Trophoblast cell (in vitro differentiated cells and primary cell): ENCODE measurements at regions not wholly inside any gene's neighbourhood (a gene's known extent, or its start where the extent isn't known, plus 50 kb on each side); places are given as distances from the start of the nearest gene placed in this dataset.

ENCODE experiments used
- DNase-seq, 2 donors: peaks; one replicate each; pipeline ENCODE4 v3.0.0-alpha.2; 2016
- H2AFZ ChIP-seq: 2 replicates; pipeline ENCODE4 v1.6.1; 2013; ENCODE audit warnings: low read length, moderate library complexity, mild to moderate bottlenecking; ENCODE audit not compliant: insufficient read depth, poor library complexity
- H2AK5ac ChIP-seq: 2 replicates; pipeline ENCODE4 v1.6.1; 2013; ENCODE audit warnings: mild to moderate bottlenecking, low read length
- H2BK120ac ChIP-seq: 2 replicates; pipeline ENCODE4 v1.6.1; 2013; ENCODE audit warnings: low read length, mild to moderate bottlenecking, moderate library complexity; ENCODE audit not compliant: insufficient read depth, poor library complexity
- H2BK12ac ChIP-seq: 2 replicates; pipeline ENCODE4 v1.6.1; 2013; ENCODE audit warnings: mild to moderate bottlenecking, low read length, moderate library complexity
- H2BK5ac ChIP-seq: 2 replicates; pipeline ENCODE4 v1.6.1; 2013; ENCODE audit warnings: low read length, low read depth, moderate library complexity, mild to moderate bottlenecking; ENCODE audit not compliant: poor library complexity
- H3K14ac ChIP-seq: 2 replicates; pipeline ENCODE4 v1.6.1; 2013; ENCODE audit warnings: mild to moderate bottlenecking, low read length
- H3K18ac ChIP-seq: 2 replicates; pipeline ENCODE4 v1.6.1; 2013; ENCODE audit warnings: mild to moderate bottlenecking, low read length
- H3K23ac ChIP-seq: 2 replicates; pipeline ENCODE4 v1.6.1; 2013; ENCODE audit warnings: low read length
- H3K27ac ChIP-seq: 2 replicates; pipeline ENCODE4 v1.5.1; 2013; ENCODE audit warnings: low read depth, mild to moderate bottlenecking, inconsistent platforms, low read length, moderate library complexity
- H3K27me3 ChIP-seq: 2 replicates; pipeline ENCODE4 v1.6.1; 2013; ENCODE audit warnings: inconsistent platforms, mild to moderate bottlenecking, low read length, moderate library complexity; ENCODE audit not compliant: insufficient read depth
- H3K36me3 ChIP-seq, 2 experiments: 1 replicate in 1 of 2; 2 replicates in 1 of 2; pipeline ENCODE4 v1.6.1; 2013; ENCODE audit warnings: low read length in 2 of 2, mild to moderate bottlenecking in 2 of 2, moderate library complexity in 1 of 2; ENCODE audit not compliant: insufficient read depth in 2 of 2, control insufficient read depth in 1 of 2
- H3K4ac ChIP-seq: 2 replicates; pipeline ENCODE4 v1.6.1; 2013; ENCODE audit warnings: low read depth, mild to moderate bottlenecking, low read length, moderate library complexity
- H3K4me1 ChIP-seq, 2 experiments: 1 replicate in 1 of 2; 2 replicates in 1 of 2; pipeline ENCODE4 v1.6.1; 2013; ENCODE audit warnings: low read length in 2 of 2, mild to moderate bottlenecking in 2 of 2, moderate library complexity in 1 of 2; ENCODE audit not compliant: insufficient read depth in 2 of 2, control insufficient read depth in 1 of 2
- H3K4me2 ChIP-seq: 2 replicates; pipeline ENCODE4 v1.6.1; 2013; ENCODE audit warnings: inconsistent platforms, mild to moderate bottlenecking, low read length, moderate library complexity
- H3K4me3 ChIP-seq: 2 replicates; pipeline ENCODE4 v1.5.1; 2013; ENCODE audit warnings: mild to moderate bottlenecking, low read depth, low read length, inconsistent platforms
- H3K79me1 ChIP-seq: one replicate; pipeline ENCODE4 v1.6.1; 2013; ENCODE audit warnings: low read length
- H3K79me2 ChIP-seq: 2 replicates; pipeline ENCODE4 v1.6.1; 2013; ENCODE audit warnings: low read length, mild to moderate bottlenecking; ENCODE audit not compliant: control insufficient read depth, insufficient read depth, poor library complexity
- H3K9ac ChIP-seq: 2 replicates; pipeline ENCODE4 v1.6.1; 2013; ENCODE audit warnings: mild to moderate bottlenecking, low read length
- H3K9me3 ChIP-seq: 2 replicates; pipeline ENCODE4 v1.6.1; 2013; ENCODE audit warnings: low read depth, mild to moderate bottlenecking, control low read depth, inconsistent platforms, low read length; ENCODE audit not compliant: insufficient read depth
- H4K12ac ChIP-seq: 2 replicates; pipeline ENCODE4 v1.6.1; 2013; ENCODE audit warnings: low read depth, mild to moderate bottlenecking, low read length, moderate library complexity
- H4K8ac ChIP-seq: 2 replicates; pipeline ENCODE4 v1.6.1; 2013; ENCODE audit warnings: low read depth, mild to moderate bottlenecking, low read length, moderate library complexity
- H4K91ac ChIP-seq: one replicate; pipeline ENCODE4 v1.6.1; 2013; ENCODE audit warnings: low read depth, mild to moderate bottlenecking, low read length, moderate library complexity
- WGBS: extraction: QIAGEN DNeasy Blood & Tissue Kit; methylation state at CpG from one replicate; pipeline ENCODE4 v1.1.7; 2013; ENCODE audit warnings: missing lambda C conversion rate; ENCODE audit not compliant: insufficient read length, insufficient coverage; ENCODE audit errors: extremely low coverage; 5-methylcytosine and 5-hydroxymethylcytosine counted together

DNA sequence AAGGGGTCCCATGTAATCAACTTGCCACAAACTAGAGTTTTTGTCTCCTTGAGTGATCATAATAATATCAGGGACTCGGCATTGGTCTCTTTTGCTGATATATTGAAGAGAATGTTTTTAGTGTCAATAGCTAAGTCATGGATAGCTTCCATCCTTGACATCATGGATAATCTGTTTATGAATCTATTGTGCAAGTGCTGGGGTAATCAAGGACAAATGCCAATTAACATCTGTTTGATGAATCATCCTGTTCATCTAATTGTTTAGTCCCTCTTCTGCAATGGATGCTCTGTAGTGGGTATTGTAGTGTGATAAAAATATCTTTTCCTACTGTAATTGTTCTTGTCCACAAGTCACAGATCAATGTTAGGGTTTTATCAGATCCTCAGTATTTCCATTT lies 607.5 kb upstream of the SEMA6A start:
- Histone ChIP-seq H3K9ac (no peak overlapping the region), H3K4me3 (no peak overlapping the region), H3K18ac (no peak overlapping the region), H3K27me3 (no peaks in the 10 kb centered on the region), H3K14ac (no peak overlapping the region), H3K79me2 (no peaks in the 10 kb centered on the region), H2AK5ac (no peak overlapping the region), H4K12ac (no peak overlapping the region), H2BK120ac (no peak overlapping the region), H3K36me3 (no peaks in the 10 kb centered on the region), H3K4me2 (no peak overlapping the region), H3K9me3 (no peaks in the 10 kb centered on the region), H3K4ac (no peak overlapping the region), H3K23ac (no peak overlapping the region), H2AFZ (no peak overlapping the region), H2BK12ac (no peak overlapping the region), H4K8ac (no peak overlapping the region), H4K91ac (no peak overlapping the region), H3K27ac (no peak overlapping the region), H3K4me1 (no peaks in the 10 kb centered on the region), H3K79me1 (no peaks in the 10 kb centered on the region), H2BK5ac (no peak overlapping the region)
- no peak for DNase-seq
- no CpG with 5 or more reads among the region's 1 CpG for WGBS

DNA sequence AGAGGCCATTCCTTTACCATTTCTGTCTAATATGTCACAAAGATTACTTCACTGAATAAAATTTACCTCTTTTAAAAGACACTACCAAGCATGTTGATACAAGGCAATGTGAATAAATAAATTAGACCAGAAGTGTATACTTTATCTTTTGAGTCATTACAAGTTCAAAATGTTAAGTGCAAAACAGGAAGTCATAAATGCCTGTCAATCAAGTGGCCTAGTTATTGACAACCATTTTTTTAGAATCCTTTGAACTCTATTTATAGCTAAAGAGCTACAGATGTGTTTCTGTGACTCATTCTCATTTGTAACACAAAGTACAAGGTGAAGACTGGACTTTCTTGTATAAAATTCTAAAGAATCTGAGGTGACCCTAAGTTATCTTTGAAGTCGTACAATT lies 602.7 kb upstream of the SEMA6A start:
- Histone ChIP-seq H4K91ac (no peak overlapping the region), H3K18ac (no peak overlapping the region), H3K79me2 (no peaks in the 10 kb centered on the region), H3K4me2 (no peak overlapping the region), H3K14ac (no peak overlapping the region), H2AFZ (no peak overlapping the region), H3K79me1 (no peaks in the 10 kb centered on the region), H3K36me3 (no peaks in the 10 kb centered on the region), H3K9me3 (peaks cover 2% of the 10 kb centered on the region), H2AK5ac (no peak overlapping the region), H3K27me3 (no peaks in the 10 kb centered on the region), H2BK5ac (no peak overlapping the region), H2BK120ac (no peak overlapping the region), H3K4ac (no peak overlapping the region), H3K4me1 (no peaks in the 10 kb centered on the region), H3K9ac (no peak overlapping the region), H2BK12ac (no peak overlapping the region), H3K4me3 (no peak overlapping the region), H4K8ac (no peak overlapping the region), H3K23ac (no peak overlapping the region), H3K27ac (no peak overlapping the region), H4K12ac (no peak overlapping the region)
- no CpG with 5 or more reads among the region's 1 CpG for WGBS
- DNase-seq = no peak

DNA sequence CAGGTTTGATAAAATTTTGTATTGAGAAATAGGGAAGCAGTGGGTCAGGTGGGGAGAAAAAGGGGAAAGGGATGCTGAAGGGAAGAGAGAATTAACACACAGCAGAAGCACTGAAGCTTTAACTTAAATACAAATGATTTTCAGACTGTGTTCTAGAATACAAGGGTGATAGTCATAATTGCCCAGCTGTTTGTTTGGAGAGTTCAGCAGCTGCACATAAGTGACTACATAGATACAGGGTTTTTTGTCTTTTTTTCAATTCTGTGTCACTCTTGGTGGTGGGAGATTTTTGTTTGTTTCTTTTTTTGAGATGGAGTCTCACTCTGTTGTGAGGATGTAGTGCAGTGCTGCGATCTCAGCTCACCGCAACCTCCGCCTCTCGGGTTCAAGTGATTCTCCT lies 590.4 kb upstream of the SEMA6A start:
- Histone ChIP-seq H3K9ac (no peak overlapping the region), H2AK5ac (no peak overlapping the region), H3K14ac (no peak overlapping the region), H3K4me1 (no peaks in the 10 kb centered on the region), H3K4ac (no peak overlapping the region), H3K27ac (no peak overlapping the region), H3K9me3 (peaks cover 2% of the 10 kb centered on the region), H3K27me3 (no peaks in the 10 kb centered on the region), H3K36me3 (no peaks in the 10 kb centered on the region), H2BK5ac (no peak overlapping the region), H3K79me2 (no peaks in the 10 kb centered on the region), H4K8ac (no peak overlapping the region), H4K12ac (no peak overlapping the region), H3K79me1 (no peaks in the 10 kb centered on the region), H3K4me2 (no peak overlapping the region), H3K23ac (no peak overlapping the region), H3K4me3 (no peak overlapping the region), H4K91ac (no peak overlapping the region), H3K18ac (no peak overlapping the region), H2AFZ (no peak overlapping the region), H2BK120ac (no peak overlapping the region), H2BK12ac (no peak overlapping the region)
- WGBS = no CpG with 5 or more reads among the region's 4 CpGs
- DNase-seq = no peak

DNA sequence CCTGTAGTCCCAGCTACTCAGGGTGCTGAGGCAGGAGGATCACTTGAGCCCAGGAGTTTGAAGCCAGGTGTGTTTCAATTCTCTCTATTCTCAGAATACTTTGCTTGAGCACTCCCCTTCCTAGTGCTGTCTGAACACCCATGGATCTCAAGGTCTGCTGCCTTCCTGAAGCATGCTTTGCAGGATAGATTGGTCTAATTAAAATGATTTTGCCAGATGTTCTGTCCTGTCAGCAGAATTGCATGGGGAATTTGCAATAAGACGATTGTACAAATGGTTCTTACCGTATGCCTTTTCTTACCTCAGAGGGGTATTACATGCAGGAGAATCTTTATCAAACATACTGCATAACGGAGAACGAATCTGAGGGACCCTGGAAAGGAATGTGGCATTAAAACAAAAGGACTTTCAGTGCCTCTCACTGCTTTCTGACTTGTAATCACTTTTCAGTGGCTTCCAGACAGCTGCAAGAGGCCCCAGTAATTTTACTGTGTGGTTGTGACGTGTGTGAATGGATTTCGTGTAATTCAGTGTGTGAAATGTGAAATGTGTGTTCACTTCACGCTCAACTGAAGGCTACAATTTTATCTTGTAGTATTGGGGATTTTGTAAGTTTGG lies 587.2 kb upstream of the SEMA6A start:
- DNase-seq = no peak
- Histone ChIP-seq H3K36me3 (no peaks in the 10 kb centered on the region), H4K91ac (no peak overlapping the region), H3K14ac (no peak overlapping the region), H3K18ac (no peak overlapping the region), H3K27ac (no peak overlapping the region), H2BK12ac (no peak overlapping the region), H3K4me1 (no peaks in the 10 kb centered on the region), H3K9me3 (no peaks in the 10 kb centered on the region), H4K12ac (no peak overlapping the region), H3K4ac (no peak overlapping the region), H2AK5ac (no peak overlapping the region), H3K9ac (no peak overlapping the region), H2BK120ac (no peak overlapping the region), H3K79me2 (no peaks in the 10 kb centered on the region), H3K79me1 (no peaks in the 10 kb centered on the region), H3K27me3 (no peaks in the 10 kb centered on the region), H4K8ac (no peak overlapping the region), H3K4me3 (no peak overlapping the region), H3K23ac (no peak overlapping the region), H2AFZ (no peak overlapping the region), H3K4me2 (no peak overlapping the region), H2BK5ac (no peak overlapping the region)
- no CpG with 5 or more reads among the region's 7 CpGs for WGBS
